ENCODE measurements at regions not wholly inside any gene's neighbourhood (a gene's known extent, or its start where the extent isn't known, plus 50 kb on each side); places are given as distances from the start of the nearest gene placed in this dataset.
A peak's percentile ranks its signal among the peaks of the same experiment; 100 is the strongest.

DNA sequence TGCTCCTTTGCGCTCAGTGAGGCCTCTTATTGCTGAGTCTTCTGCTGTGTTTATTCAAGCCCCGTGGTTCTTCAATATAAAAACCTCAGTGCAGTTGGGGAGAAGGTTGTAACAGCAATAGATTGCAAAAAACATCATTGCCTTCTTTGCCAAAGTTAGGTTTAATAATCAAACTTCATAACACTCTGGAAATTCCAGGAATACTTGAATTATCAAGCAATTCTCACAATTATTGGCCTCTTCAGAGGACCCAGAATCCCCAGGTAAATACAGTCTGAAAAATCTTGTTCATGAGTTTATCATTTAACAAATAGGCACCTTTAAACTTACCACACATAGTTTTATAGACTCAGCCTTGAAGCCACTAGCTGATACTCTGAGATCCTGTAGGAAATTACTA is 213.6 kb downstream of the OGFRL1 start:
- WGBS (ENCODE audit: insufficient coverage, low coverage, low lambda C conversion rate, missing lambda C conversion rate): 48% methylated on average over 2 of the region's 2 CpGs
- H3K9me3 ChIP-seq: no peaks in the 10 kb centered on the region
- no peaks in the 10 kb centered on the region for H3K36me3 ChIP-seq
- H3K4me1 ChIP-seq: peaks cover 0 to 17% (median 0%) of the 10 kb centered on the region in 4 donors
- TF ChIP-seq, protein P1, sequence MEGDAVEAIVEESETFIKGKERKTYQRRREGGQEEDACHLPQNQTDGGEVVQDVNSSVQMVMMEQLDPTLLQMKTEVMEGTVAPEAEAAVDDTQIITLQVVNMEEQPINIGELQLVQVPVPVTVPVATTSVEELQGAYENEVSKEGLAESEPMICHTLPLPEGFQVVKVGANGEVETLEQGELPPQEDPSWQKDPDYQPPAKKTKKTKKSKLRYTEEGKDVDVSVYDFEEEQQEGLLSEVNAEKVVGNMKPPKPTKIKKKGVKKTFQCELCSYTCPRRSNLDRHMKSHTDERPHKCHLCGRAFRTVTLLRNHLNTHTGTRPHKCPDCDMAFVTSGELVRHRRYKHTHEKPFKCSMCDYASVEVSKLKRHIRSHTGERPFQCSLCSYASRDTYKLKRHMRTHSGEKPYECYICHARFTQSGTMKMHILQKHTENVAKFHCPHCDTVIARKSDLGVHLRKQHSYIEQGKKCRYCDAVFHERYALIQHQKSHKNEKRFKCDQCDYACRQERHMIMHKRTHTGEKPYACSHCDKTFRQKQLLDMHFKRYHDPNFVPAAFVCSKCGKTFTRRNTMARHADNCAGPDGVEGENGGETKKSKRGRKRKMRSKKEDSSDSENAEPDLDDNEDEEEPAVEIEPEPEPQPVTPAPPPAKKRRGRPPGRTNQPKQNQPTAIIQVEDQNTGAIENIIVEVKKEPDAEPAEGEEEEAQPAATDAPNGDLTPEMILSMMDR (IDR thresholded peaks at IDR 0.05): no peak
- no peak for TF ChIP-seq POLR2A (IDR thresholded peaks at IDR 0.05)
- H3K4me3 ChIP-seq: no peak overlapping the region
- H3K27ac ChIP-seq: no peak overlapping the region
- H3K27me3 ChIP-seq: no peaks in the 10 kb centered on the region
- intact Hi-C loops (cut with DNase I): loop anchor here in 1 of 2 donors (10.0 kb wide), 1 partner anchor 117 kb away; no protein-coding TSS in a partner anchor
- DNase-seq (no peak), ATAC-seq (peak in 2 of 4 donors; percentile 18 to 21)

DNA sequence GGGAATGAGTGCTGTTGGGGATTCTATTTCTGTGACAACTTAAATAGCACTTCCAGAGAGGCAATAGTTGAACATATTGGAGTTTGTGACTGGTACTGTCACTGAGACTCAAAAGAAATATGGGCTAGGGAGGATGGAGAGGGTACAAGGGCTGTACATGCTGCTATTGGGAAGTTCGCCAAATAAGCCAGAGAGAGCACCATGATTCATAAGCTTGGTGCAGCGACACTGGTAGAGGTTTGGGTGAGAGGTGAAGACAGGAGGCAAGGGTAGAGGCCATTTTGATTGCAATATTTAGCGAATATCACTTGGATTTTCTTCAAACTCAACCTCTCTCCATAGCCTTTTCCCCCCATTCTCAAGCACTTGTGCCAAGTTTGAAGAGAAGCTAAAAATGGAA is 214.3 kb downstream of the OGFRL1 start:
- H3K4me3 ChIP-seq: no peak overlapping the region
- DNase-seq: no peak
- intact Hi-C loops (cut with DNase I): loop anchor here in 1 of 2 donors (10.0 kb wide), 1 partner anchor 118 kb away; no protein-coding TSS in a partner anchor
- ATAC-seq: no peak
- TF ChIP-seq, protein P1 (IDR thresholded peaks at IDR 0.05): no peak
- no peak for TF ChIP-seq POLR2A (IDR thresholded peaks at IDR 0.05)
- no peaks in the 10 kb centered on the region for H3K9me3 ChIP-seq
- no peaks in the 10 kb centered on the region for H3K36me3 ChIP-seq
- H3K27ac ChIP-seq: no peak overlapping the region
- peaks cover 0 to 17% (median 0%) of the 10 kb centered on the region in 4 donors for H3K4me1 ChIP-seq
- WGBS (ENCODE audit: insufficient coverage, low coverage, low lambda C conversion rate, missing lambda C conversion rate): 87% methylated on average over 3 of the region's 3 CpGs
- no peaks in the 10 kb centered on the region for H3K27me3 ChIP-seq

DNA sequence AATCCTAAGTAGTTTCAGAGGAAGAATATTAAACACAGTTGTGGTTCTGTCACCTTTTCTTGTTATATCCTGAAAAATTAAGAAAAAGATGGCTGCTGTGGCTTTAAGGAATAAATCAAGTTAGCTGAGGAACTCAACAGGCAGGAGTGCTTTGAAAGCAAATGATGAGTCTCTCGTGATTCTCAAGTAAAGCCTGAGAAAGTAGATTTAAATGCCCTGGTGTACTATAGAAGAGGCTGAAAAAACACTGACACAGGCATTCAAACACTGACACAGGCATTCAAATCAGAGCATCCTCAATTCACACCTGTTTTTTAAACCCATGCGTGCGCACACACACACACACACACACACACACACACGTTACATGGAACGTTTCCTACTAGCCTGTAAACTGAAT is 218.6 kb downstream of the OGFRL1 start:
- no peak for ATAC-seq
- intact Hi-C loops (cut with DNase I): loop anchor here in 1 of 2 donors (10.0 kb wide), 1 partner anchor 122 kb away; no protein-coding TSS in a partner anchor
- 77% methylated on average over 5 of the region's 5 CpGs for WGBS (ENCODE audit: insufficient coverage, low coverage, low lambda C conversion rate, missing lambda C conversion rate)

DNA sequence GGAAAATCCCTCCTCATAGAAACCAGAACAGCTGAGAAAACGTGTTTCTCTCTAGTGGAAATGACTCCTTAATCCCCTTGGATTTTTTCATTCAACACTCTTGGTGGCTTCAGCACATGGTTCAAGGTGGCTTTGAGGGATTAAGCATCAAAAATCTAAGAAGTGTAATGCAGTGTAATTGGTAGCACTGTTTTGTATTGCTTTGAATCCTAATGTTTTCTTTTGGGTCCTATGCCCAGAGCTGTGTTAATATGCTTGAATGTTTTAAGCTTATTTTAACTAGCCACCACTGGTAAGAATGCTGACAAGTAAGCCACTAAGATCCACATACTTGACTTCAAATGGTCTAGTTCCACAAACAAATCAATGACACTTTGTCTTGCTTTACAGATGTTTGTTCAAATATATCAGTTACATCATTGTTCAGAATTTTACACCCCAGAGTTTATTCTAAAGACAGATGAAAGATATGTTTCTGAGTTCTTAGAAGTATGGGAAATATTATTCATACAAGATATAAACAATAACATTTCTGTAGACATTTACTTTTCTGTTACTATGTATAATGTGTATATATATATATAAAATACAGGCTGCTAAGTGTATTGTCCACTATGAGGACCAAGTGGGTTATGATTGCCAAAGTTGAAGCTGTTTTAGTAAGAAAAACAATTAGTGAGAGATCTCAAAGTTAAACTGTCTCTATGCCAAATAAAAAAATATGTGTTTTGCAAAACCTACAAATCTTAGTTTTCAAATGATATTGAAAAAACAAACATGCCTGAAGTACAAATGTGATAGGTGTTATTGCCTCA is 220.8 kb downstream of the OGFRL1 start:
- Histone ChIP-seq H3K36me3 (no peaks in the 10 kb centered on the region), H3K4me3 (no peak overlapping the region), H3K9me3 (no peaks in the 10 kb centered on the region), H3K27me3 (no peaks in the 10 kb centered on the region), H3K4me1 (no peaks in the 10 kb centered on the region), H3K27ac (no peak overlapping the region)
- DNase-seq (no peak), ATAC-seq (no peak)
- WGBS (ENCODE audit: insufficient coverage, low coverage, low lambda C conversion rate, missing lambda C conversion rate): 25% methylated on average over 1 of the region's 1 CpG
- no peak for TF ChIP-seq POLR2A (IDR thresholded peaks at IDR 0.05)
- TF ChIP-seq, protein P1 (IDR thresholded peaks at IDR 0.05): no peak
- intact Hi-C loops (cut with DNase I): loop anchor here in 1 of 2 donors (10.0 kb wide), 1 partner anchor 125 kb away; no protein-coding TSS in a partner anchor

More for the DNA sequence above, 218.6 kb downstream of the OGFRL1 start:
- Histone ChIP-seq H3K27ac (no peak overlapping the region), H3K9me3 (no peaks in the 10 kb centered on the region), H3K4me1 (peaks cover 0 to under 1% (median 0%) of the 10 kb centered on the region in 4 donors), H3K4me3 (no peak overlapping the region), H3K36me3 (no peaks in the 10 kb centered on the region), H3K27me3 (no peaks in the 10 kb centered on the region)
- TF ChIP-seq, protein P1 (IDR thresholded peaks at IDR 0.05): no peak
- TF ChIP-seq POLR2A (IDR thresholded peaks at IDR 0.05): no peak
- DNase-seq: no peak
